ENCODE measurements at regions not wholly inside any gene's neighbourhood (a gene's known extent, or its start where the extent isn't known, plus 50 kb on each side); places are given as distances from the start of the nearest gene placed in this dataset.

- no peak for TF ChIP-seq CTCF (conservative IDR thresholded peaks at IDR 0.05)
- DNase-seq (ENCODE audit: low read depth, low spot score), result peak; percentile 16
- Mint-ChIP-seq H3K4me3 (no peak overlapping the region), H3K27me3 (ENCODE audit: low read depth) (no peaks in the 10 kb centered on the region), H3K4me1 (no peaks in the 10 kb centered on the region), H3K36me3 (ENCODE audit: low read depth) (peaks cover 2% of the 10 kb centered on the region), H3K27ac (ENCODE audit: unreplicated experiment) (no peak overlapping the region), H3K9me3 (peaks cover 4% of the 10 kb centered on the region)
Observed at GRCh38 chrX:13266641-13267345, 53.1 kb downstream of the ATXN3L start.

GRCh38 chrX:13265549-13266132 lies 54.2 kb downstream of the ATXN3L start:
- Mint-ChIP-seq H3K4me1 (no peaks in the 10 kb centered on the region), H3K36me3 (ENCODE audit: low read depth) (peaks cover 2% of the 10 kb centered on the region), H3K27me3 (ENCODE audit: low read depth) (no peaks in the 10 kb centered on the region), H3K27ac (ENCODE audit: unreplicated experiment) (no peak overlapping the region), H3K4me3 (no peak overlapping the region), H3K9me3 (peaks cover 4% of the 10 kb centered on the region)
- no peak for DNase-seq (ENCODE audit: low read depth, low spot score)
- TF ChIP-seq CTCF (conservative IDR thresholded peaks at IDR 0.05), result no peak

GRCh38 chrX:13265111-13265510 lies 54.7 kb downstream of the ATXN3L start:
- no peak for DNase-seq (ENCODE audit: low read depth, low spot score)
- Mint-ChIP-seq H3K9me3 (peaks cover 4% of the 10 kb centered on the region), H3K27me3 (ENCODE audit: low read depth) (no peaks in the 10 kb centered on the region), H3K36me3 (ENCODE audit: low read depth) (peaks cover 2% of the 10 kb centered on the region), H3K27ac (ENCODE audit: unreplicated experiment) (no peak overlapping the region), H3K4me1 (no peaks in the 10 kb centered on the region), H3K4me3 (no peak overlapping the region)
- TF ChIP-seq CTCF (conservative IDR thresholded peaks at IDR 0.05), result no peak

GRCh38 chrX:13263560-13264251 lies 56.1 kb downstream of the ATXN3L start:
- no peak overlapping the region for H3K4me3 Mint-ChIP-seq
- no peaks in the 10 kb centered on the region for H3K27me3 Mint-ChIP-seq (ENCODE audit: low read depth)
- peaks cover 4% of the 10 kb centered on the region for H3K9me3 Mint-ChIP-seq
- peaks cover 2% of the 10 kb centered on the region for H3K36me3 Mint-ChIP-seq (ENCODE audit: low read depth)
- DNase-seq (ENCODE audit: low read depth, low spot score), result no peak
- no peaks in the 10 kb centered on the region for H3K4me1 Mint-ChIP-seq
- no peak overlapping the region for H3K27ac Mint-ChIP-seq (ENCODE audit: unreplicated experiment)
- no peak for TF ChIP-seq CTCF (conservative IDR thresholded peaks at IDR 0.05)

- no peak for DNase-seq (ENCODE audit: low read depth, low spot score)
- peaks cover 2% of the 10 kb centered on the region for H3K36me3 Mint-ChIP-seq (ENCODE audit: low read depth)
Observed at GRCh38 chrX:13261348-13261747, 58.5 kb downstream of the ATXN3L start.

More at GRCh38 chrX:13261348-13261747, 58.5 kb downstream of the ATXN3L start:
- no peak overlapping the region for H3K4me3 Mint-ChIP-seq
- peaks cover 3% of the 10 kb centered on the region for H3K4me1 Mint-ChIP-seq
- peaks cover 8% of the 10 kb centered on the region for H3K9me3 Mint-ChIP-seq
- H3K27me3 Mint-ChIP-seq (ENCODE audit: low read depth), result no peaks in the 10 kb centered on the region
- TF ChIP-seq CTCF (conservative IDR thresholded peaks at IDR 0.05), result no peak
- no peak overlapping the region for H3K27ac Mint-ChIP-seq (ENCODE audit: unreplicated experiment)
